ENCODE measurements at regions not wholly inside any gene's neighbourhood (a gene's known extent, or its start where the extent isn't known, plus 50 kb on each side); places are given as distances from the start of the nearest gene placed in this dataset.

DNA sequence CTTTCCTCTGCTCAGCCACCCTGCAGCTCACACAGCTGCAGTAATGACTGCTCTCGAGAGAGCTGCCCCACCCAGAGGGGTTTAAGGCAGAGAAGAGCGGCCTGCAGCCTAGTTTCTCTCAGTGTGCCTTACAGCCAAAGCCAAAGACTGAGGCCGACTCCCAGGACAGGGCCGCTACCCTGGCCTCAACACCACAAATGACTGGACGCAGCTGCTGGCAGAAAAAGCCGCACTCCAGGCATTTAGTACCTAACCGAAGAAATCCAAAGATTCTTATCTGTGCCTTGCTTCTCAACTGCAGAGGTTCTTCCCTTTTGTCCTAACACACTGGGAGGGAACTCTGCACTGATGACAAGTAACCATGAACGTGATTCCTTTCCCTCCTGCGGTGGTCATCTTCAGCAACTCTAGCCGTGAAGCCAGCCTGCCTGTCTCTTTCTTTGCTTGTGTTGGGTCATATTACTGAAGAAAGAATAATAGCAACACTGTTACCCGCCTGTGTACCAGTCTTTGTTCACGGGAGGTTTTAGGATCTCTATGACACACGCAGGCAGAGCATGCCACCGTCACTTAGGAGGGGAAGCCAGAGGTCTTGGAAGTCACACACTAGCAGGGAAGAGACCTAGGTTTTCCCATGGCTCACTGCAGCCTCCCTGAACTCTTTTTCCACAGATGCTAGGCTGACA lies 202.7 kb downstream of the RHOU start:
- no peaks in the 10 kb centered on the region for H3K9me3 ChIP-seq (ENCODE audit: low read depth, low read length)
- H3K4me1 ChIP-seq (ENCODE audit: insufficient read depth, low read length): no peaks in the 10 kb centered on the region
- no peaks in the 10 kb centered on the region for H3K27me3 ChIP-seq (ENCODE audit: insufficient read depth, low read length)
- DNase-seq (ENCODE audit: insufficient read length, low spot score, missing footprints): no peak
- H3K79me2 ChIP-seq (ENCODE audit: insufficient read depth, low read length): no peaks in the 10 kb centered on the region
- no peaks in the 10 kb centered on the region for H3K36me3 ChIP-seq (ENCODE audit: insufficient read depth, low read length)
- no peak overlapping the region for H3K27ac ChIP-seq (ENCODE audit: low read depth, low read length)
- H2AFZ ChIP-seq (ENCODE audit: low read length): no peak overlapping the region
- H3K4me2 ChIP-seq (ENCODE audit: insufficient read depth, low read length): no peak overlapping the region
- H4K20me1 ChIP-seq (ENCODE audit: insufficient read depth, low read length): no peaks in the 10 kb centered on the region
- no peak overlapping the region for H3K4me3 ChIP-seq (ENCODE audit: insufficient read depth, low read length)
- TF ChIP-seq, protein P1, sequence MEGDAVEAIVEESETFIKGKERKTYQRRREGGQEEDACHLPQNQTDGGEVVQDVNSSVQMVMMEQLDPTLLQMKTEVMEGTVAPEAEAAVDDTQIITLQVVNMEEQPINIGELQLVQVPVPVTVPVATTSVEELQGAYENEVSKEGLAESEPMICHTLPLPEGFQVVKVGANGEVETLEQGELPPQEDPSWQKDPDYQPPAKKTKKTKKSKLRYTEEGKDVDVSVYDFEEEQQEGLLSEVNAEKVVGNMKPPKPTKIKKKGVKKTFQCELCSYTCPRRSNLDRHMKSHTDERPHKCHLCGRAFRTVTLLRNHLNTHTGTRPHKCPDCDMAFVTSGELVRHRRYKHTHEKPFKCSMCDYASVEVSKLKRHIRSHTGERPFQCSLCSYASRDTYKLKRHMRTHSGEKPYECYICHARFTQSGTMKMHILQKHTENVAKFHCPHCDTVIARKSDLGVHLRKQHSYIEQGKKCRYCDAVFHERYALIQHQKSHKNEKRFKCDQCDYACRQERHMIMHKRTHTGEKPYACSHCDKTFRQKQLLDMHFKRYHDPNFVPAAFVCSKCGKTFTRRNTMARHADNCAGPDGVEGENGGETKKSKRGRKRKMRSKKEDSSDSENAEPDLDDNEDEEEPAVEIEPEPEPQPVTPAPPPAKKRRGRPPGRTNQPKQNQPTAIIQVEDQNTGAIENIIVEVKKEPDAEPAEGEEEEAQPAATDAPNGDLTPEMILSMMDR (IDR thresholded peaks at IDR 0.05; ENCODE audit: extremely low read depth, low read depth, low read length): no peak

DNA sequence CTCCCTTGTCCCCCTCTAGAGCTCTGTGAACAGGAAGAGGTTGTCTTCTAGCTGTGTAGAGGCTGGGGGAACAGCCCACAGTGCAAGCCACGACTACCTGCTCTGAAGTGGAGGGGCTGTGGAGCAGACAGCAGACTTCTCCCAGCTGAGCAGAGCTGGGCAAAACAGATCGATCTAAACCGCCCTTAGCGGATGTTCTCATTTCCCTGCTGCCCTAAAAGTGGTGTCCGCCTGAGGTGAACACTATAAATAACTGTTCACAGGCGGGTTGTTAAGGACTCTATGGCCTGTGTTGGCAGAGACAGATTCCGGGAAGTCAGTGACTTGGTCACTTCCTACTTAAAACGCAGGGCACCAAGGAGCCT lies 203.2 kb downstream of the RHOU start:
- H3K79me2 ChIP-seq (ENCODE audit: insufficient read depth, low read length): no peaks in the 10 kb centered on the region
- H4K20me1 ChIP-seq (ENCODE audit: insufficient read depth, low read length): no peaks in the 10 kb centered on the region
- H3K4me1 ChIP-seq (ENCODE audit: insufficient read depth, low read length): no peaks in the 10 kb centered on the region
- no peaks in the 10 kb centered on the region for H3K9me3 ChIP-seq (ENCODE audit: low read depth, low read length)
- no peak overlapping the region for H3K4me3 ChIP-seq (ENCODE audit: insufficient read depth, low read length)
- H3K4me2 ChIP-seq (ENCODE audit: insufficient read depth, low read length): no peak overlapping the region
- H2AFZ ChIP-seq (ENCODE audit: low read length): no peak overlapping the region
- no peak for DNase-seq (ENCODE audit: insufficient read length, low spot score, missing footprints)
- H3K27ac ChIP-seq (ENCODE audit: low read depth, low read length): no peak overlapping the region
- TF ChIP-seq, protein P1 (IDR thresholded peaks at IDR 0.05; ENCODE audit: extremely low read depth, low read depth, low read length): no peak
- H3K36me3 ChIP-seq (ENCODE audit: insufficient read depth, low read length): no peaks in the 10 kb centered on the region
- H3K27me3 ChIP-seq (ENCODE audit: insufficient read depth, low read length): no peaks in the 10 kb centered on the region

DNA sequence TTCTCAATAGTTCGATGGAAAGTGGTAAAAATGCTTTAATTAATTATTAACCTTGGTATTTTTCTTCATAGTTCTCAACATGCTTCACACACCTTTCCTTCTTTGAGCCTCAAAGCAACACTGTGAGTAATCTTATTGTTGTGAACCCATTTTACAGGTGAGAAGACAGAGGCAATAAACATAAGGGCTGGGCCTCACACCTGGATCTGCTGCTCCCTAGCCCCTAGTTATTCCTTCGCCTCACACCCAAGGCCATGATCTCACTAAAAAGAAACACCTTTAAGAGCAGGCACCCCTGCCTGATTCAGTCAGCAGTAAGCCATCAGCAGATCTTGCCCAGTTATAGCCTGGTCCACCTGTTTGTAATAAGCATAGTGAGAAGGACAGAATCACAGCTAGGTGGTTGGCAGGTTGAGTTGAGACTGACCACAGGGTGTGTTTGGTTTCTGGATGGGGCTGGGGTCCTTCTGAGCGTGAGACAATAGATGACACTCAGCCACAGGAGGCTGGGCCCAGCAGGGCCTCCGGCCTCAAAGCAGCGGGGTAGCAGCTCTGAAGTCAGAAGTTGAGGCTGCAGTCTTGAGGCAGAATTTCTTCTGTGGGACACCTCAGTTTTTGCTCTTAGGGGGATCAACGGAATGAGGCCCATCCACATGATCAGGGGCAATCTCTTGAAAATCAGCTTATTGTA lies 203.9 kb downstream of the RHOU start:
- H3K4me2 ChIP-seq (ENCODE audit: insufficient read depth, low read length): no peak overlapping the region

DNA sequence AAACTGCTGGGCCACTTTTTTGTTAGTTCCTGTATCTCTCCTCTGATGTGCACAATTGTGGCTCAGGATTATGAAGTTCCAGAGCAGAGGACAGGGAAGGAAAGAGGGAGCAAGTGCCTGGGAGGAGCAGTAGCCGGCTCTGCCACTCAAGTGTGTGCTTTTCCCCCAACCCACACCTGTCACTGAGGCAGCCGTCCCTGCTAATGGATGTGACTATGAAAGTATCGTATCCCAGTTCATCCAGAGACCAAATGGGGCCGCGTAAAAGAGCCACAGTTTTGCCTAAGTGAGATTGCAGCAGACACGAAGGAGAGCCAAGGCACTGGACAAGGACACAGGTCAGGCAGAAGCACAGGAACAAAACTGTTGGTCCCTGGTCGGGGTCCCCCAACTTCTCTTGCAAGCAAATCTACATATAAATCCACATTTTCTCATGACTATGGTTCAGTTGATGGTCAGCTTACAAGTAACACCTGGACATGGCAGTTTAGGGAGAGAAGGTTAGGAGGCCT lies 204.7 kb downstream of the RHOU start:
- no peak overlapping the region for H3K4me2 ChIP-seq (ENCODE audit: insufficient read depth, low read length)
- H3K36me3 ChIP-seq (ENCODE audit: insufficient read depth, low read length): no peaks in the 10 kb centered on the region
- no peak overlapping the region for H2AFZ ChIP-seq (ENCODE audit: low read length)
- no peaks in the 10 kb centered on the region for H3K4me1 ChIP-seq (ENCODE audit: insufficient read depth, low read length)
- H3K79me2 ChIP-seq (ENCODE audit: insufficient read depth, low read length): no peaks in the 10 kb centered on the region
- no peaks in the 10 kb centered on the region for H3K9me3 ChIP-seq (ENCODE audit: low read depth, low read length)
- H3K27me3 ChIP-seq (ENCODE audit: insufficient read depth, low read length): no peaks in the 10 kb centered on the region
- H4K20me1 ChIP-seq (ENCODE audit: insufficient read depth, low read length): no peaks in the 10 kb centered on the region
- TF ChIP-seq, protein P1 (IDR thresholded peaks at IDR 0.05; ENCODE audit: extremely low read depth, low read depth, low read length): no peak
- no peak overlapping the region for H3K4me3 ChIP-seq (ENCODE audit: insufficient read depth, low read length)
- H3K27ac ChIP-seq (ENCODE audit: low read depth, low read length): no peak overlapping the region
- DNase-seq (ENCODE audit: insufficient read length, low spot score, missing footprints): no peak

More for the DNA sequence above, 203.9 kb downstream of the RHOU start:
- Histone ChIP-seq H3K36me3 (ENCODE audit: insufficient read depth, low read length) (no peaks in the 10 kb centered on the region), H3K9me3 (ENCODE audit: low read depth, low read length) (no peaks in the 10 kb centered on the region), H3K79me2 (ENCODE audit: insufficient read depth, low read length) (no peaks in the 10 kb centered on the region), H2AFZ (ENCODE audit: low read length) (no peak overlapping the region), H3K27me3 (ENCODE audit: insufficient read depth, low read length) (no peaks in the 10 kb centered on the region), H4K20me1 (ENCODE audit: insufficient read depth, low read length) (no peaks in the 10 kb centered on the region), H3K4me1 (ENCODE audit: insufficient read depth, low read length) (no peaks in the 10 kb centered on the region), H3K4me3 (ENCODE audit: insufficient read depth, low read length) (no peak overlapping the region), H3K27ac (ENCODE audit: low read depth, low read length) (no peak overlapping the region)
- TF ChIP-seq, protein P1 (IDR thresholded peaks at IDR 0.05; ENCODE audit: extremely low read depth, low read depth, low read length): no peak
- no peak for DNase-seq (ENCODE audit: insufficient read length, low spot score, missing footprints)
